Left colon (tissue), 2 donors: ENCODE measurements at regions not wholly inside any gene's neighbourhood (a gene's known extent, or its start where the extent isn't known, plus 50 kb on each side); places are given as distances from the start of the nearest gene placed in this dataset.
"Not testable (repeated sequence)": the region's sequence is repeated elsewhere in the genome, so short reads cannot be mapped to it uniquely, and the experiment has no call there.

Experiments used
- ATAC-seq: fragments of 200-7000 bp; cut with Tn5 transposase; one replicate; pipeline ENCODE4 v1.9.1; 2020; ENCODE audit warnings: mild to moderate bottlenecking, moderate library complexity
- DNase-seq, 2 donors: peaks; one replicate each; pipeline ENCODE4 v3.0.0-alpha.2; 2020
- intact Hi-C, 2 donors: fragments of 100-400 bp; cut with DNase I in 1 of 2; cut with micrococcal nuclease in 1 of 2; formaldehyde crosslinking; loops; one replicate each; pipeline versions ENCODE4 v1.11.2 to v1.14.0; 2022; cut with DNase I, micrococcal nuclease
- donor health status: DM: no; HTN: no; CAD: no.
- donor health status: DM: yes; HTN: yes; CAD: no.

GRCh38 chr16:29269192-29269811, 137.2 kb downstream of the NPIPB11 start:
- DNase-seq, intact Hi-C loops, ATAC-seq: not testable (repeated sequence)

- DNase-seq, ATAC-seq, intact Hi-C loops: not testable (repeated sequence)
These were observed 137.7 kb downstream of the NPIPB11 start for GRCh38 chr16:29268785-29269191.

GRCh38 chr16:29268348-29268747, 138.2 kb downstream of the NPIPB11 start:
- ATAC-seq, DNase-seq, intact Hi-C loops: not testable (repeated sequence)

DNA sequence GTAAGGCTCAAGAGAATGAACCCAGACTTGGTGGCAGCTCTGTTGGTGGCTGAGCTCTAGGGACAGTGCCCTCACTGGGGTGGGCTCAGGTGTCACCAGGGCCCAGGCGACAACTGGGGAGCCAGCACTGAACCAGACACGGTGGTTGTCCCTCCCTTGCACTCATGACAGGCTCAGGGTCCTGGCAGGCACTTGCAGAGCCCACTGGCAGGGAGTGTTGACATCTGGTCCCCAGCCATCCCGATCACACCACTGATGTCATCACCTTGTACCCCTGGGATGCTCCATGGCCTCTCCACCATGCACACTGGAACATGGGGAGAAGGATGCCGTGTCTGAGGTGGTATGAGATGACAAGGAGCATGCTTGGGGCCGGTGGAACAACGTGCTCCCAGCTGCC, 138.6 kb downstream of the NPIPB11 start:
- DNase-seq, intact Hi-C loops, ATAC-seq: not testable (repeated sequence)

DNA sequence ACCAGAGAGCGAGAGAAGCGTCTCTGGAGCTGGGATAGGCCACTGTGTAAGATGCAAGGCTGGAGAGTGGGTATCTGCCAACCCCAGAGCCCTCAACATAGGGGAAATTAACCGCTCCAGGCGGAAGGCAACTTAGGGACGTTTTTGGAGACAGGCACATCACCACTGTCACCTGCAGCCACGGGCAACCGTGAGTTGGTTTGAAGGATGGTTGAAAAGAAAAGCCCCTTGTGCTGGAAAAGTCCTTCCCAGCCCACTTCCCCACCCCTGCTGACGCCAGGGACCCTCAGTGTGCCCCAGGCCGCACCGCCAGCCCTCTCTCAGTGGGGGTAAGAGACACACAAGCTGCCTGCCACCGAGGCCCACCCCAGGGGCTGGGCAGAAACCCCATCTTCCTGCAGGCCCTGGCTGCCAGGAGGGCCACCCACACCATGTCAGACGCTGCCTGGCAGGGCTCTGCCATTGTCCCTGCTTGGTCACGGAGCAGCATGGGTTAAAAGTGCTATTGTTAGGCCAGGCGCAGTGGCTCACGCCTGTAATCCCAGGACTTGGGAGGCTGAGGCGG, 139.4 kb downstream of the NPIPB11 start:
- ATAC-seq, intact Hi-C loops, DNase-seq: not testable (repeated sequence)

GRCh38 chr16:29266612-29267011, 139.9 kb downstream of the NPIPB11 start:
- ATAC-seq, DNase-seq, intact Hi-C loops: not testable (repeated sequence)

GRCh38 chr16:29265255-29265853, 141.2 kb downstream of the NPIPB11 start:
- ATAC-seq (peak; percentile 95), DNase-seq (peak; percentile 84 to 87)
- intact Hi-C loops = not testable (repeated sequence)

DNA sequence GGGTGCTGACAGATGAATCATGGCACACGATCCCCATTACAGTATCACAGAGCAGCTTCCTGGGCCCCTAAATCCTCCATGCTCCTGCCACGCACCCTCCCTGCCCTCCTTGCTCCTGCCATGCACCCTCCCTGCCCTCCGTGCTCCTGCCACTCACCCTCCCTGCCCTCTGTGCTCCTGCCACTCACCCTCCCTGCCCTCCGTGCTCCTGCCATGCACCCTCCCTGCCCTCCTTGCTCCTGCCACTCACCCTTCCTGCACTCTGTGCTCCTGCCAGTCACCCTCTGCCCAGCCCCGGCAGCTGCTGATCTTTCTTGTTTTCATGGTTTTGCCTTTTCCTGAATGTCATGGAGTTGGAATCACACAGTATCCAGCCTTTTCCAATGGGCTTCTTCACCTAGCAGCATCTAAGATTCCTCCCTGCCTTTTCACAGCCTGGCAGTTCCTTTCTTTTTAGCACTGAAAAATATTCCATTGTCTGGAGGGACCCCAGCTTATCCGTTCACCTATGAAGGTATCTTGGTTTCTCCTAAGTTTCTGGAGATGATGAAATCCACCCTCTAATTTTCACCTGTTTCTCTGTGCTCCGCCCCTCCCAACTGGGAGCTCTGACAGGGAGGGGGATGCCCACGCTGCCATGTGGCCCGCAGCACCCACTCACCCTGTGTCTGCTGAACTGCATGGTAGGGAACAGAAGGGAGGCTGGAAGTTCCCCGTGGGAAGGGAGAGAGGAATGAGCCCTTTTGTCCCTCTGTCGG, 142.3 kb downstream of the NPIPB11 start:
- intact Hi-C loops, ATAC-seq, DNase-seq: not testable (repeated sequence)

GRCh38 chr16:29262725-29263124, 143.8 kb downstream of the NPIPB11 start:
- ATAC-seq, DNase-seq, intact Hi-C loops: not testable (repeated sequence)

DNA sequence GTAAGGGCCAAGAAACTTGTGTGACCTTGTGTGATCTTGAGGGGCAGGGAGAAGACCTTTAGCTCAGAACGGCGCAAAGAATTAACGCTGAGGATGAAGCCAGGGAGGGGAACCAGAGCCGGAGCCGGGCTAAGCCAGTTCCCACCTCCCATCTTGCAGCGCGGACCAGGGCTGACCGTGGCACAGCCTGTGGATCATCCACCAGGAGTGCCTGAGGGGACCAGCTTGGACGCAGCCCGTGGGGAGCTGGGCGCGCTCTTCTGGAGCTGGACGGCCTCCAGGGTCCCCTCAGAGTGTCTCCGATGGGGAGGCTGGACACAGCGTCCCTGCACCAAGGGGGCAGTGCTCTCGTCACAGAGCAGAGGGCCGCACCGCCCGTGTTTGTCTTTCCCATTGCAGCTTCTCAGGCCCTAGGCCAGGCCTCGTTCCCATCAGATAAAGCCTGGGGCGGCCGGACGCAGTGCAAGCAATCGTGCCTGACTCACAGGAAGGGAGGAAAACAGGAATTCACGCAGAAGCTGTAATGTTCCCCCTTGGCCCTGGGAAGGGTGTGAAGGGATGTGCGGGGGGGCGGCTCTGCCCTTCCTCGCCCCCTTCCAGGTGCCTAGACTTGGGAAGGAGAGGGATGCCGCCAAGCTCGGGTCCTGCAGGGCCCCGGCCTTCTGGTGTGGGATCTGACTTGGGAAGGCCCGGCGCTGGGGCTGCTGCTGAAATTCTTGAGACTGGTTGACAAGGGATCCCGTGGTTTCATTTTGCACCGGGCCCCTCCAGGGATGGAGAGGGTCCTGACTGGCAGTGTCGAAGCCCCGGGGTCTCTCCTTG, 144.9 kb downstream of the NPIPB11 start:
- intact Hi-C loops, DNase-seq: not testable (repeated sequence)
- ATAC-seq = peak; percentile 28

GRCh38 chr16:29260683-29261426, 145.7 kb downstream of the NPIPB11 start:
- ATAC-seq, DNase-seq, intact Hi-C loops: not testable (repeated sequence)

GRCh38 chr16:29259635-29260457, 146.7 kb downstream of the NPIPB11 start:
- intact Hi-C loops, ATAC-seq, DNase-seq: not testable (repeated sequence)

- DNase-seq, intact Hi-C loops, ATAC-seq: not testable (repeated sequence)
These were observed 147.4 kb downstream of the NPIPB11 start for GRCh38 chr16:29258946-29259634.

DNA sequence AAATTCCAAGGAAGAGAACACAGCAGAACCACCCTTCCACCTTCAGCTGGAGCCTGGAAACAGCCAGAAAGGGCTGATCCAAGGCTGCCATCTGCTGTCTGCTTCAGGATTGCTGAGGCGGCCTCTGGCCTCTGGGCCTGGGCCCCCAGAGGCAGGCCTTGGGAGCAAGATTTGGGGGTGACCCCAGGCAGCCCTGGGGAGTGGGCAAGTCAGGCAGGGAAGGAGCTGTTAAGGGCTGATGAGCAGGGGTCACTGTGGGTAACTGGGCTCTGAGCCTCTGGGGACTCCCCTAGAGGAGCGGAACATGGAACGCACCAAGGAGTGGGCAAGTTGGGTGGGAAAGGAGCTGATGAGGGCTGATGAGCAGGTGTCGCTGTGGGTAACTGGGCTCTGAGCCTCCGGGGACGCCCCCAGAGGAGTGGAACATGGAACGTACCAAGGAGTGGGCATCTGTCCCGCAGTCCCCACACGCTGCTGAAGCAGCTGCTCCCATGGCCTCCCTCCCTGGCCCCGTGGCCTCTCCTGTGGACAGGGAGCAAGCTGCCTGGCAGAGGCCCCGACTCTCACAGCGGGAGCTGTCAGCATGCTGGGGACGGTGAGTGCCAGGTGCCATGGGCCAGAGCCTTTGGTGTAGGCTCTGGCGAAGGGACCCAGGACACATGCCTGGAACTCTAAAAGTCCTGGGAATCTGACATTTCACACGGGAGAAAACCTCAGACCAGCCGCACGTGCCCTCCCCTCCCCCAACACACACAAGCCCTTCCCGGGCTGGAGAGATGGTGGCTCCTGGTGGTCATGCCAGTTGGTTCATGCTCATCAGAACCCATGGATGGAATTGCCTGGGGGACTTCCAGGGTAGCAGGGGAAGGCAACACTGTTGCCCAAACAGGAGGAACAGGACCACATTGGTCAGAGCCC, 148.8 kb downstream of the NPIPB11 start:
- DNase-seq, intact Hi-C loops: not testable (repeated sequence)
- peak; percentile 46 for ATAC-seq

DNA sequence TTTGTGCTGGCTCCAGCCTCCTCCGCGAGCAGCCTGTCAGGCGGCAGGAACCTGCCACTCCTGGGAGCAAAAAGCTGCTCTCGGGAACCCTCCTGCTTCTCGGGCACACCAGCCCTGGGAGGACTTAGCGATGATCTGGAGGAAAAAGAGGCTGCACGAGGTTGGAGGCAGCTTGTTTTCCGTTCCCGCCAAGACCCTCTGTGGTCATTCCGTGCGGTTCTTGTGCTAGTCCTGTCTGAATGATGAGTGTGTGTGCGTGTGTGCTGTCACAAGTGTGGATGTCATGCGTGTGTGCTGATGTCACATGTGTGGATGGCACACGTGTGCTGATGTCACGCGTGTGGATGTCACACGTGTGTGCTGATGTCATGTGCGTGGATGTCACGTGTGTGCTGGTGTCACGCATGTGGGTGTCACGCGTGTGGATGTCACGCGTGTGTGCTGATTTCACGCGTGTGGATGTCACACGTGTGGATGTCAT, 150.0 kb downstream of the NPIPB11 start:
- intact Hi-C loops = no loop called here
- no peak for DNase-seq
- no peak for ATAC-seq
